Tibial artery (tissue), 4 donors: ENCODE measurements at regions not wholly inside any gene's neighbourhood (a gene's known extent, or its start where the extent isn't known, plus 50 kb on each side); places are given as distances from the start of the nearest gene placed in this dataset.
"Not testable (repeated sequence)": the region's sequence is repeated elsewhere in the genome, so short reads cannot be mapped to it uniquely, and the experiment has no call there.

Source experiments
- DNase-seq, 2 donors: peaks; one replicate each; pipeline ENCODE4 v3.0.0-alpha.2; 2019
- H3K27ac ChIP-seq, 2 donors: fragments of 200-600 bp; sonication (generic) in 1 of 2; 1 replicate in 1 of 2; 2 replicates in 1 of 2; pipeline ENCODE4 v1.5.1; 2018 to 2019; ENCODE audit warnings: mild to moderate bottlenecking in 1 of 2
- H3K27me3 ChIP-seq, 2 donors: fragments of 200-600 bp; sonication (generic) in 1 of 2; one replicate each; pipeline versions ENCODE4 v1.5.1 to v1.6.0; 2016 to 2019
- H3K36me3 ChIP-seq, 3 donors: fragments of 200-600 bp; sonication (generic) in 2 of 3; one replicate each; pipeline ENCODE4 v1.5.1; 2016 to 2019; ENCODE audit warnings: mild to moderate bottlenecking in 2 of 3
- H3K4me1 ChIP-seq, 4 donors: fragments of 200-600 bp; sonication (generic) in 2 of 4; 1 replicate in 3 of 4; 2 replicates in 1 of 4; pipeline ENCODE4 v1.5.1; 2016 to 2019
- H3K4me3 ChIP-seq, 2 donors: fragments of 200-600 bp; sonication (generic) in 1 of 2; 1 replicate in 1 of 2; 2 replicates in 1 of 2; pipeline ENCODE4 v1.5.1; 2018 to 2019; ENCODE audit warnings: mild to moderate bottlenecking in 2 of 2
- H3K9me3 ChIP-seq, 3 donors: fragments of 200-600 bp; sonication (generic) in 1 of 3; one replicate each; pipeline ENCODE4 v1.5.1; 2016 to 2019
- intact Hi-C: fragments of 100-400 bp; cut with DNase I; formaldehyde crosslinking; loops from one replicate; pipeline ENCODE4 v1.15.0; 2023; ENCODE audit warnings: low total_unique reads

DNA sequence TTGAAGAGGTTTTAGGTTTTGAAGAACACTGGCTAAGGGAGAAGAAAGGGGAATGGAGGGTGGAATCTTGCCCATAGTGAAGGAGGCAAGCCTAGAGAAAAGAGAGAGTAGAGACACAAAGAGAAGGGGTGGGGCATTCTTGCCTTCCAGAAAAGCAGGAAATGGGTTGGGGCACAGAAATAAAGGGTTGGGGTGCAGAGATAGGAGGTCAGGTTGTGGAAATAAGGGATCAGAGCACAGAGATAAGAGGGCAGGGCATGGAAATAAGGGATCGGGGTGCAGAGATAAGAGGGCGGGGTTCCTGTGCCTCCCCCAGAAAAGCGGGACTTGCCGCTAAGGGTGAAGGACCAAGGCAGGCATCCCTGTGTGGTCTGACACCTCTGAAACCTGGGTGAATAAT lies 69.9 kb downstream of the ALG1L2 start:
- DNase-seq, H3K9me3 ChIP-seq, H3K4me1 ChIP-seq, H3K27ac ChIP-seq, intact Hi-C loops, H3K27me3 ChIP-seq, H3K36me3 ChIP-seq, H3K4me3 ChIP-seq: not testable (repeated sequence)

DNA sequence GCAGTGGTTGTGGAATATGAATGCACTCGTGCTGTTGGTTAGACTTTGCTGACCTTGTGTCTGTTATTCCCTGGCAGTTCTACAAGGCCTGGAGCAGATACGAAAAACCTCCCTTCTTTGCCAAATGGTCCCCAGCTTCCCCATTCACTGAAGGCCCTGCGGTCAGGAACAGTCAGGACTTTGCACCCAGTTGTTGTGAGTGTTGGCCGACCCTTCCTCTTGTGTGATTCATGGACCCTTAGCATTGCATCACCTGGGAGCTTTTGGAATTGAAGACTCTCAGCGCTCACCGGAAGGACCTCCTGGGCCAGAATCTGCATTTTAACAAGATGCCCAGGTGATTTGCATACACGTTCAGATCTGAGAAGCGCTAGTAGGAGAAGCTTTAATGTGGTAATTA lies 71.6 kb downstream of the ALG1L2 start:
- H3K36me3 ChIP-seq, H3K27me3 ChIP-seq, intact Hi-C loops, H3K9me3 ChIP-seq, H3K27ac ChIP-seq, DNase-seq, H3K4me3 ChIP-seq, H3K4me1 ChIP-seq: not testable (repeated sequence)

DNA sequence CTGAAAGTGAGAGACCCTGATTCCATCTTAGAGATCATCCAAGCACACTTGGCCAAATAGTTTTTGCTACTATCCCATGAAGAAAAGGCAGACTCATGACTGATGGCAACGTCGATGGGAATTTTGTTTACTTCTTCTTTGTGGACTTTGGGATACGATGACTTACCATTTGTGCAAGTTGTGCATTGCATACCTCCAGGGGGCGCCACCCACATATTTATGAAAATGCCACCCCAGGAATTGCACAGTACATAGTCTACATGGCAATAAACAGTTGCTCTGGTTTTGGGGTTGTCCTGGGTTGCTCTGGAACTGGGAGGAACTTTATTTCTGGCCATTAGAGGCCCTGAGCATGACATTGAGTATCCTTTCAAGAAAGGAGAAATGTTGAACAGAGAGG lies 73.8 kb downstream of the ALG1L2 start:
- H3K4me3 ChIP-seq, H3K27me3 ChIP-seq, H3K27ac ChIP-seq, H3K36me3 ChIP-seq, H3K9me3 ChIP-seq, intact Hi-C loops, DNase-seq, H3K4me1 ChIP-seq: not testable (repeated sequence)

DNA sequence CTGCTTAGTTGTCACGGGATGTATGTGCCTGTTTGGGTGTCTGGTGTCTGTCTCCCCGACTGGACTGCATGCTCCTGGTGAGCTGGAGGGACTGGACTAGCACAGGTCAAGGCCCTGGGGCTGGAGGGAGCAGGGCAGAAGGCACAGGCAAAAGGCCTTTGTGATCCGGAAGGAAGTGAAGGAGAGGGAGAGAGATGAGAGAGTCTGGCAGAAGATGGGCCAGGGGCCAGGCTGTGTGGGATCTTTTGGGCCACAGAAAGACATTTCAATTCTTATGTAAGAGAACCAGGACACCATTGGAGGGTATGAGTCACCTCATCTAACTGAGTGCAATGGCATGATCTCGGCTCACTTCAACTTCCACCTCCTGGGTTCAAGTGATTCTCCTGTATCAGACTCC lies 85.2 kb downstream of the ALG1L2 start:
- DNase-seq, intact Hi-C loops, H3K4me1 ChIP-seq, H3K27me3 ChIP-seq, H3K36me3 ChIP-seq, H3K4me3 ChIP-seq, H3K9me3 ChIP-seq, H3K27ac ChIP-seq: not testable (repeated sequence)

DNA sequence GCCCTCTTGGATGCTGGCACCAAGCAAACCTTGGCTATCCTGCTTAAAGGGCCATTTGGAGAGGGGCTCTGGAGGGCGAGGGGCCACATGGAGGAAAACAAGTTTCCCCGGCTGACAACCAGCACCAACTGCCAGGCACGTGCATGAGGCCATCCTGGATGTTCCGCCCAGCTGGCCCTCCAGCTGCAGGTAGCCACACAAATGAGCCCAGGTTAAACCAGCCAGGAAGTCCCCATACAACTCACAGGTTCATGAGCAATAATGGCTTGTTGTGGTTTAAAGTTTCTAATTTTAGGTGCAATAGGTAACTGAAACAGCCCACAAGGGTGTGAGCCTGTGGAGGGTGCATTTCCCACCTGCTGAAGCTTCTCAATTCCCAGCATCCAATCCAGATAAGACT lies 93.6 kb downstream of the ALG1L2 start:
- H3K27me3 ChIP-seq, H3K4me3 ChIP-seq, DNase-seq, intact Hi-C loops, H3K36me3 ChIP-seq, H3K27ac ChIP-seq, H3K4me1 ChIP-seq, H3K9me3 ChIP-seq: not testable (repeated sequence)

DNA sequence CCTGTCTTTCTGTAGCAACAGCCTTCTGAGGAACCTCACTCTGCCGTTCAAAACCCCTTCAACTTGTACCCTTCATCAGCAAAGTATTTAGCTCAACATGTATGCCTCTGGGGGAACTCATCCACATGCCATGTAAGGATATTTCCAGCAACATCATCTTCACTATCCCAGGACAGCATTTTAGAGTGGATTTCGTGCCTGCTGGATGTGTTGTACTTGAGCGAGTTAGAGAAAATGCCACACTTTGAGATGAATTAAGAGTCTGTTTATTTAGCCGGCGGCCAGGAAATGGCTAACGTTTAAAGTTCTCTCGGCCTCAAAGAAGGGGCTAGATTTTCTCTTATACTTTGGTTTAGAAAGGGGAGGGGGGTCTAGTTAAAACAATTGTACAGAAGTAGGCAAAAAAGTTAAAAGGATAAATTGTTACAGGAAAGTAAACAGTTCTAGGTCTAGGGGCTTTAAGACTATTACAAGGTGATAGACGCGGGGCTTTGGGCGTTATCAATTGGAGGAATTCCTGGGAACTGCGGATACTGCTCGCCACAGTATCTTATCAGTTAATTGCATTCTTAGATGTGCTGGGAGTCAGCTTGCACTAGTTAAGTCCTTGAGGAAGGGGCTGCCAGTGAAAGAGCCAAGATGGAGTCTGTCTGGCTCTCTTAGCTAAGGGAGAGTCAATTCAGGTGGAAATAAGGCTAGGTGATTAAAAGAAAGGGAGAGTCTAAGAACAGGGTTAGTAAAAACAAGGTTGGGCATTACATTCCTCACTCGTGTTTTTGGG lies 95.0 kb downstream of the ALG1L2 start:
- H3K36me3 ChIP-seq, H3K4me3 ChIP-seq, H3K9me3 ChIP-seq, H3K27ac ChIP-seq, intact Hi-C loops, DNase-seq, H3K27me3 ChIP-seq, H3K4me1 ChIP-seq: not testable (repeated sequence)

DNA sequence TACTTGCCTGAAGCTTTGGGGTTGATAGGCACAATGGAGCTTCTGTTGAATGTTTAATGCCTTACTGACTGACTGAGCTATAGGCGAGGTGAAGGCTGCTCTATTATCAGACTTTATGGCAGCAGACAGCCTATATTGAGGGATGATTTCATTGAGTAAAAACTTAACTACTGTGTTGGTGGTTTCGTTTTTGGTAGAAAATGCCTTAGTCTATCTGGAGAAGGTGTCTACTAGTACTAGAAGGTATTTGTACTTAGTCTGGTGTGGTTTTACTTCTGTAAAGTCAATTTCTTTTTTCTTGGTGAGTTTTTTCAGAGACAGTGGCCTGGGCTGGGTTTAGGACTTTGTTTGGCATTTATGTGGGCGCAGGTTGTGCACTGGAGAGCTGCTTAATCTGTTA lies 97.2 kb downstream of the ALG1L2 start:
- H3K27ac ChIP-seq, H3K27me3 ChIP-seq, H3K4me1 ChIP-seq, H3K36me3 ChIP-seq, DNase-seq, intact Hi-C loops, H3K9me3 ChIP-seq, H3K4me3 ChIP-seq: not testable (repeated sequence)

DNA sequence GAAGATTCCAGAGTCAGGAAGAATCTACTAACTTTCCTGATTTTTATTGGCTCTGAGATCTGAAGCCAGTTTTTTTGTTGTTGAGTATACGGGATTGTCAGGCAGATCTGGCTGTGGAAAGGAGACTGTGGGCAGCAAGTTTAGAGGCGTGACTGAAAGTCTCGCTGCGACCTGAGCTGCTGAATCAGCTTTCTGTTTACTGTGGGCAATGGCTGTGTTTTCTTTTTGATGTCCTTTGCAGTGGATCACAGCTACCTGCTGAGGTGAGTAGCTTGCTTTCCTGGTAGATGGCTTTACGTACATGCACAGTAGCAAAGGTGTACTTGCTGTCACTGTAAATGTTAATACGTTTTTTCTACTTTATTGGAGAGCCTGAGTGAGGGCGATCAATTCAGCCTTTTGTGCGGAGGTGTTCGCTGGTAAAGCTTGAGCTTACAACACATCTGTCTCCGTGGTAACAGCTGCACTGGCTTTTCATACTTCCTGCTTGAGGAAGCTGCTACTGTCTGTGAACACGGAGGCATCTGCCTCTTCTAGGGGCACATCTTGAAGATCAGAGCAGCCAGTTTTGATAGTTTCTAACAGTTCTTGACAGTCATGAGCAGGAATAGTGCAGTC lies 97.8 kb downstream of the ALG1L2 start:
- H3K9me3 ChIP-seq, H3K27me3 ChIP-seq, H3K27ac ChIP-seq, H3K4me1 ChIP-seq, intact Hi-C loops, H3K36me3 ChIP-seq: not testable (repeated sequence)
- peak in 1 of 2 donors; percentile 29 for DNase-seq
- H3K4me3 ChIP-seq, result peak overlapping the region in 1 of 2 donors; percentile 36

DNA sequence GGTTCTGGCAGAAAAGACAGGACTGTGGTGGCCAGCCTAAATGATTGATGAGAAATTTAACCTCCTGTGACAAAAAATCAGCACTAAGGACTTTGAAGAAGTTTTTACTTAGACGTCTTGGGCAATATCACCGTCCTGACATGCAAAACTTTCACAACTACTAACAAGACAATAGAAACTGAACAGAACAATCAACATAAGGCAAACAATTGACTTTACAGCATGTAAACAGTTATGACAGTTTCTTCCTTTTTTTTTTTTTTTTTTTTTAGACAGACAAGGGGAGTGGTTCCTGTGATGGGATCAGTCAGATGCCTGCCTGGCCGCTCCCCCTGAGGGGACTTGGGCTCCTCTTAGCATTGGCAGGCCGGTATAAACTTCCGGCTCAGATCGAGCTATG lies 100.8 kb downstream of the ALG1L2 start:
- intact Hi-C loops, H3K4me3 ChIP-seq, H3K27me3 ChIP-seq, DNase-seq, H3K27ac ChIP-seq, H3K9me3 ChIP-seq, H3K36me3 ChIP-seq, H3K4me1 ChIP-seq: not testable (repeated sequence)

DNA sequence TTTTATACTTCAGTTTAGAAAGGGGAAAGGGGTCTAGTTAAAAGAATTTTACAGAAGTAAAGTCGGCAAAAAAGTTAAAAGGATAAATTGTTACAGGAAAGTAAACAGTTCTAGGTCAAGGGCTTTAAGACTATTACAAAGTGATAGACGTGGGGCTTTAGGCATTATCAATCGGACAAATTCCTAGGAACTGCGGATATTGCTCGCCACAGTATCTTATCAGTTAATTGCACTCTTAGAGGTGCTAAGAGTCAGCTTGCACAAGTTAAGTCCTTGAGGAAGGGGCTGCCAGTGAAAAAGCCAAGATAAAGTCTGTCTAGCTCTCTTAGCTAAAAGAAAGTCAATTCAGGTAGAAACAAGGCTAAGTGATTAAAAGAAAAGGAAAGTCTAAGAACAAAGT lies 102.1 kb downstream of the ALG1L2 start:
- DNase-seq, H3K36me3 ChIP-seq, H3K4me1 ChIP-seq, H3K27me3 ChIP-seq, intact Hi-C loops, H3K27ac ChIP-seq, H3K9me3 ChIP-seq, H3K4me3 ChIP-seq: not testable (repeated sequence)

DNA sequence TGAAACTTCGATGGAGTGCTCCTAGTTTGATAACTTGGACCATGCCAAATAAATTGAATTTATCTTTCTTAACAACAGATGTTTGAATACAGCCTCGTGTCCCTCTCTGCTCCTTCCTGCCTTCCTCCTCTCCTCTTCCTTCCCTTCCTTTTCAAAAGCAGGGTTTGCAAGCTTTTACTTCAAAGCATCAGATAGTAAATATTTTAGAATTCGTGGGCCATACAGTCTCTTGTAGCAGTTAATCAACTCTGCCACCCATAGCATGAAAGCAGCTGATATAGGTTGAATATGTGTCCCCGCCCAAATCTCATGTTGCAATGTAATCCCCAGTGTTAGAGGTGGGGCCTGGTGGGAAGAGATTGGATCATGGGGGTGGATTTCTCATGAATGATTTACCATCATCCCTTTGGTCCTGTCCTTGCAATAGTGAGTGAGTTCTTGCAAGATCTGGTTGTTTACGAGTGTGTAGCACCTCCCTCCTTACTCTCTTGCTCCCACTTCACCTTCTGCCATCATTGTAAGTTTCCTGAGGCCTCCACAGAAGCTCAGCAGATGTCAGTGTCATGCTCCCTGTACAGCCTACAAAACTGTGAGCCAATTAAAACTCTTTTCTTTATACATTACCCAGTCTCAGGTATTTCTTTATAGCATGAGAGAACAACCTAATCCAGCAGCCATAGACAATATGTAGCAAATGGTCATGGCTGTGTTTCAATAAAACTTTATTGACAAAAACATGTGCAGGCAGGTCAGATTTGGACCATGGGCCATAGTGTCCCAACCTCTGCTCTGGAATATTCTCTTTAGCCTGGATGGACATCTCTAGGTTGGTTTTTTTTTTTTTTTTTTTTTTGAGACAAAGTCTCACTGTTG lies 102.8 kb downstream of the ALG1L2 start:
- H3K36me3 ChIP-seq, DNase-seq, H3K27ac ChIP-seq, H3K4me3 ChIP-seq, H3K27me3 ChIP-seq, H3K9me3 ChIP-seq, H3K4me1 ChIP-seq, intact Hi-C loops: not testable (repeated sequence)

DNA sequence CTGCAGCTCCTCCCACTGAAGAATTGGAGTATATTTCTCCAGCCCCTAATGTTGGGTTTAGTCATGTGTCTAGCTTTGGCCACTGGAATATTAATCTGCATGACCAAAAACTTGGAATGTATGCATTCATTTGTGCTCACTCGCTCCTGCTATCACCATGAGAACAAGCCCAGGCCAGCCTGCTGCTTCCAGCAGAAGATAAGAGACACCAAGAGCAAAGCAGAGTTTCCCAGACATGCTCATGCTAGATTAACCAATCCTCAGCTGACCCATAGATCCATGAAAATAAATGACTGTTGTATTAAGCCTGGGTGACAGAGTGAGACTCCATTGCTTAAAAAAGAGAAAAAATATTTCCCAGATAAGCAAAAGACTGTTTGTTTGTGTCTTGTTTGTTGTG lies 119.6 kb downstream of the ALG1L2 start:
- H3K27me3 ChIP-seq, DNase-seq, H3K36me3 ChIP-seq, intact Hi-C loops, H3K4me3 ChIP-seq, H3K4me1 ChIP-seq, H3K27ac ChIP-seq: not testable (repeated sequence)
- H3K9me3 ChIP-seq, result peaks cover 0 to 10% (median 0%) of the 10 kb centered on the region in 3 donors

DNA sequence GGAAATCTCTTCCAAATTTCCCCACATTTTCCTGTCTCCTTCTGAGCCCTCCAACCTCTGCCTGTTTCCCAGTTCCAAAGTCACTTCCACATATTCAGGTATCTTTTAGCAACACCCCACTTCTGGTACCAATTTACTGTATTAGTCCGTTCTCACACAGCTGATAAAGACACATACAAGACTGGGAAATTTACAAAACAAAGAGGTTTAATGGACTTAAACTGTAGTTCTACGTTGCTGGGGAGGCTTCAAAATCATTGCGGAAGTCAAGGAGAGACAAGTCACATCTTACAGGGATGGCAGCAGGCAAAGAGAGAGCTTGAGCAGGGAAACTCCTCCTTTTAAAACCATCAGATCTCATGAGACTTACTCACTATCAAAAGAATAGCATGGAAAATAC lies 122.0 kb downstream of the ALG1L2 start:
- DNase-seq, H3K27me3 ChIP-seq, H3K4me1 ChIP-seq, H3K27ac ChIP-seq, H3K4me3 ChIP-seq, intact Hi-C loops, H3K36me3 ChIP-seq: not testable (repeated sequence)
- peaks cover 0 to 10% (median 0%) of the 10 kb centered on the region in 3 donors for H3K9me3 ChIP-seq
